NCI-H2196 treated with DMSO at 0.1 percent for 48 hours (cell line): ENCODE measurements at regions not wholly inside any gene's neighbourhood (a gene's known extent, or its start where the extent isn't known, plus 50 kb on each side); places are given as distances from the start of the nearest gene placed in this dataset.

ENCODE experiments used
- DNase-seq: peaks from one replicate; lab custom pipeline; 2025; ENCODE audit not compliant: unreplicated experiment; lab: John Stamatoyannopoulos, UW

DNA sequence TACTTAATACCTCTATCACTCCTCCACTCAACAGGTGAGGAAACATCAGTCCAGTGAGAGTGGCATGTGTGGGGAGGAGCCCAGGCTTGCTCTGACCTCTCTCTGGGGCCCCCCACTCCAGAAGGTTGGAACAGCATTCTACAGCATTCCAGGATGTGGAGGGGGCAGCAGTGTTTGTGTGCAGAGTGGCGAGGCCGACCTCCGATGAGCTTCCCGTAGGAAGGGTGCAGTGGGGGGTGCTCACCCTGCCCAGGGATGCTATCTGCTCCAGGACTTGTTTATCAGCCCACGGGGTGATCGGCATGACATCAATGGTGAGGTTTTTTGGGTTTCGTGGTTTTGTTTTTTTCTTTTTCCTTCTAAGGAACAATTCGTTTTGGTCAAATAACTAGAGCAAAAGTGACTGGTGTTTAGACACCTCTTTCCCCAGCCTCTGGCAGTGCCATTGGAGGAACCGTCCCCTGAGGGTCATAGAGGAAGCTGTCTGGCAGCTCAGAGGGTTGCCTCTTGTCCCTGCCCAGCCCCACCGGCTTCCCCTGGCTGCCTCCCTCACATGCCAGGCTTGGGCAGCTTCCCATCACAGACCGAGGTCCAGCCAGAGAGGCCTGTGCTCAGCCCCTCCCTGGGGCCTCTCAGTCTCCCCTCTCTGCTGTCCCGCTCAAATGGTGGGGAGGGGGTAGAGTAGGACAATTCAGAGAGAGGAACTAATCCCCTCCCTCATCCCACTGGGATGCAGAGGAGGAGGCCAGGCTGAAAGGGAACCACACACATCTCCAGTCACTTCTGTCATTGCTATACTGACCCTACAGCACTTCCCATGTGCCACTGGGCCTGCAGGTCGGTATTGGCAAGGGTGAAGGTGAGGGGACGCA lies 96.5 kb downstream of the ZFP36L2 start:
- DNase-seq: no peak

DNA sequence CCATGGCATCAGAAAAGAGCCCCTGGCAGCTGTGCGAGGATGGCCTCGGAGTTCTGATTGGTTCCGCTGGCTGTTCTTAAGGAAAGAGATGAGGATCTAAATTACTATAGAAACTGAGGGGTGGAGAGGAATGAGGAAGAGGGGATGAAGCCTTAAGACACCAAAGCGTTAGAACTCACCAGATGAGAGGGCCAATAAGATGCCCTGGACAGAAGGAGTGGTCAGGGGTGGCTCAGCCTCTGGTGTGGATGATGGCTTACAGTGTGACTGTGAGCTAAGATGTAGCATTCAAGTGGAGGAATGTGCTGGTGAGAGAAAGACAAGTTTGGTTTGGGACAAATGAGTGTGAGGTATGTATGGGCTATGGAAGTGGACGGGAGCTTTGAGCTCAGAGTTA lies 97.8 kb downstream of the ZFP36L2 start:
- no peak for DNase-seq

DNA sequence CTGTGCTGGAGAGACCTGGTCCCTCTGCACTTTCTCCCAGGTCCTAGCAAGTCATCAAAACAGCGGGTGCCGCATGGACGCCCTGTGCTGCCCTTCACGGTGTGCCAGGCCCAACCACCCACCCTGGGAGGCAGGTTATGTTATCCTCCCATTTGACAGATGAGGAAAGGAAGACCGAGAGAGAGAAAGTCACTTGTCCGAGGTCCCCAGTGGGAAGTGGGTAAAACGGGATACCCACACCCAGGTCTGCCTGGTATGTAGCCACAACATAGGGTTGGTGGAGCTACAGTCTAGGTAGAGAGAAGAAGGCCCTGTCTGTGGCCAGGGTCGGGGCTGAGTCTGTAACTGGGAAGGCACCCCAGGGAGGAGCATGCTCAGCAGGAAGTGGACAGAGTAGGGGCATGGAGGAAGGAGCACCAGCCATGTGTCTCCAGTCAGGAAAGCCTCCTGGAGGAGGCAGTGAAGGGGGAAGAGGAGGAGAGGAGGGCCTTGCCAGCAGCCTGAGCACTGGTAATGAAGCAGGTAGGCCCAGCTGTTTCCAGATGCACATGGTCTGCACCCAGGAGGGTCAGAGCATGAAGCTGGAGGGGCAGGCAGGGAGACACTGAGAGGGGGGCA lies 98.4 kb downstream of the ZFP36L2 start:
- DNase-seq: no peak

DNA sequence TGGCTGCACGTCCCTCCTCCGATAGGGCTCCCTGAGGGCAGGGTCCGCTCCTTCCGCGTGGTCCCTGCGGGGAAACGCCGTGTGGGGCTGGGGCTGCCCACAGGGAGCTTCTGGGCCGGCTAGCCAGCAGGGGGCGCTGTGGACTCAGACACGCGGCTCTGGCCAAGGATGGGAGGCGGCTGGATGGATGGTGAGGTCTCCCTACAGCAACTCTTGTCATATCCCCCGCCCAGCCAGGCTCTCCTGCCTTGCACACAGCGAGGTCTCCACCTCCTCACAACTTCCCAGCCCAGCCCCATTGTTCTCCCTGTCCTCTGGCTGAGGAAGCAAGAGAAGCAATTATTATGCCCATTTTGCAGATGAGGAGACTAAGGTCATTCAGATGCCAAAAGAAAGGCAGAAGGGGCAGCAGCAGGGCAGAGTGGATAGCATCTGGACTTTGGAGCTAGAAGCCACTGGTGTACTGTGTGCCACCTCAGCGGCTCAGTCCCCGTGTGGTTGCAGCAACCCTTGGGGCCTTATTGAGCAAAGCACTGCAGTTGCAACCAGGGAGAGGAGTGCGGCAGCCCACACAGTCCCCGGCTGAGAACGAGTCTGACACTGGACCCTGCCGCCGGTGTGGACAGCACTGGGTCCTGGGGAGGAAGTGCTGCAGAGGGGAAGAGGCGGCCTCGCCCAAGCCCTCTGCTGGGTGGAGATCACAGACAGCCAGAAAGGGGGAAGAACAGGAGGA lies 99.0 kb downstream of the ZFP36L2 start:
- DNase-seq: no peak

DNA sequence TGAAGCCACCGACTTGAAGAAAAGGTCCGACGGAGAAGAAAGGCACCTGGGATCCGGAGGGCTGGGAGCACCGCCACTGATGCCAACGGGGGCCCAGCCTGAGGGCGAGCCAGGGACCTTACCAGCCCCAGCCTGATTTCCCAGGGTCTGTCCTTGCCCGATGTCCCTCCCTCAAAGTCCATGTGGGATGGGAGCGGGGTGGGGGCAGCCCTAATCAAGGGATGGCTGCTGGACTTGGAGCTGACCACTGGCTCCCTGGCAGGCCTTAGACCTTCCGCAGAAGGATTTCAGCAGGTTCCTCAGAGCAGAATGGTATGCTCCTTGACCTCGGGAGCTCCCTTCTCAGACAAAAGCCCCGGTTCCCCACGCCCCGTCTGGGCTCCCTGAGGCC lies 99.6 kb downstream of the ZFP36L2 start:
- DNase-seq: no peak

DNA sequence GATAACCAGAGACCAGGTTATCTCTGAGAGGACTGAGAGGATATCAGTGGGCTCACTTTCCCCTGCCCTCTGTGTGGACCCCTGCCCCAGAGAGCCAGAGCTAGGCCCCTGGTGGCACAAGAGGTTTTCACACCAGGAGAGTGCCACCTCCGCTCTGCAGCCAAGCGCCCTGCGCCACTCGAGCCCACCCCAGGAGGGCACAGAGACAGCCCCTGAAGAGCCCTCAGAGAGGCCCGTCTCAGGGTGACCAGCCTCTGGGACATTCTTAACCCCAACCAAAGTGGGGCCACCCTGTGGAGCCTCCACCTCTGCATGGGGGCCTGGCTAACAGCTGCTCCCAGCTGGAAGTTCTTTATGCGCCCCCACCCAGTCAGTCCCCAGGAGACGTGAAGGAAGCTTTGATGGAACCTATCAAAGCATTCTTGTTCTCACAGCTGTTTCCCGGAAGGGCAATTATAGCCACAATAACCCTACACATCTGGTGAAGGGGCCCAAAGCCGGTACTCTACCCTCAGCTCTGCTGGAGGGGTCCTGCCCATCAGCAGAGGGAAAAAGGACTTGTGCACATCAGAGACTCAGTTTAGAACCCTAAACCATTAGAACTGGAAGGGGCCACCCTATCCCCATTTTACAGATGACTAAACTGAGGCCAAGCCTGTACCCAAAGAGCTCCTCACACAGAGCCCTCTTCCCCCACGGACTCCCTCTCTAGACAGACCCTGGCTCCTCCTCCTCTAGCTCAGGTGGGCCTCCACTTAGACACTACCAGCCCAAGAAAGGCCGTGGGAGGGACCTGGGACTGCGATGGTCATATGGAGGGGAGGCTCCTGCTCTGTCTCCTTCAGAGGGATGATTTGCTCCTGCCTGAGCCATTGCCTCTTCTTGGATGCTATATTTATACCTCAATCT lies 101.1 kb downstream of the ZFP36L2 start:
- no peak for DNase-seq

DNA sequence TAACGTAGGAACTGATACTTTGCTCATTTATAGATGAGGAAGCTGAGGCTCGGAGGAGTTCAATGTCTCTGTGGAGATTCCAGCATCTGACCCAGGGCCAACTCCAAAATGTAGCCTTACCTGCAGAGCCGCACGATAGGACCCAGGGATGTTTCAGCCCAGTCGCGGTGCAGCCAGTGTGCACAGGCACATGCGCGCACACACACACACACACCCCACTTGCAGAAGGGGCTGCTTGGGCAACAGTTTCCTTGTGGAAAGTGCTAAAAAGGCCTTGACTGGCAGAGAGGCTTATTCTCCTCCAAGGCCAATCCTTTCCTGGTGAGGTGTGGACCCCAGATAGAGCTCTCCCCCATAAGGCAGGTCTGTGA lies 101.7 kb downstream of the ZFP36L2 start:
- no peak for DNase-seq

DNA sequence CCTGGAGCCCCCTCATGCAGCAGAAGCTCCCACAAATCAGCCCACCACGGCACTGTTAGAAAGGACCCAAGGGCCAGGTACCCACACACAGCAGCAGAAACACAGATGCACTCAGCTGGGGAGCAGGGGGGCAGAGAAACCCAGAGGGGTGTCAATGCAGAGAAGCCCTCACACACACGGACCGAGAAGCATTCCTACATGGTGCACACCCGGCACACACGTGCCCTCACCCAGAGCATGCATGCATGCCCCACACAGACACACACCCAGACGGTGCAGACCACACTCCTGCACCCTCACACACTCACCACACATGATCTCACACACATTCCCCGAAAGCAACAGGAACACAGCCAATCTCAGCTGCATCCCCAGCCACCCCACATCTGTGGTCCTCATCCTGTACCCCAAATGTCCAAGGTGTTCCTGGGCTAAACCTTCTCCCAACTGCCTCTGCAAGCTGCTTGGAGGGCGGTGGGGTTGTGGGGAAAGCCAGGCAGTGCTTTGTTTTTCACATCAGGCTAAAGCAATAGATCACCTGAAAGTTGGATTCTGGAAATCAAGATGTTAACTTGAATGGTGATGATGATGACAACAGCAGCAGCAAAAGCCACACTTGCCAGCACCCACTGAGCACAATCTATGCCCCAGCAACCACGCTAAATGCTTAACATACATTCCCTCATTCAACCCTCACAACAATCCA lies 102.3 kb downstream of the ZFP36L2 start:
- no peak for DNase-seq

DNA sequence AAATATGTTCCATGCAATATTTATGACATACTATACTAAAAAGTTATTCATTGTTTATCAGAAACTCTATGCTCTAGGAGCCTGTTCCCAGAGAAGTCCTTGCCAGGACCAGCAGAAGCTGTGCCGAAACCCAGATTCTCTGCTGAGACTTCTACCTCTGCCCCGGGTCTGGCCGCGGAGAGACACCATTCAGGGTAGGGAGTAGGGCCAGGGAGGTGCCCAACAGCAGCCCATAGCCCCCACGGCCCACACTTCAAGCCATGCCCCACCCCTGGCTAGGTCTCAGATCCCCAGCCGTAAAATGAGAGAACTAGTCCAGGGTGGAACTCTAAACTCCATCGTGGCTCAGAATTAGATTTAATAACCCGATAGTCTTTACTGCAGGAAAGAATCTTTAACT lies 102.9 kb downstream of the ZFP36L2 start:
- no peak for DNase-seq

DNA sequence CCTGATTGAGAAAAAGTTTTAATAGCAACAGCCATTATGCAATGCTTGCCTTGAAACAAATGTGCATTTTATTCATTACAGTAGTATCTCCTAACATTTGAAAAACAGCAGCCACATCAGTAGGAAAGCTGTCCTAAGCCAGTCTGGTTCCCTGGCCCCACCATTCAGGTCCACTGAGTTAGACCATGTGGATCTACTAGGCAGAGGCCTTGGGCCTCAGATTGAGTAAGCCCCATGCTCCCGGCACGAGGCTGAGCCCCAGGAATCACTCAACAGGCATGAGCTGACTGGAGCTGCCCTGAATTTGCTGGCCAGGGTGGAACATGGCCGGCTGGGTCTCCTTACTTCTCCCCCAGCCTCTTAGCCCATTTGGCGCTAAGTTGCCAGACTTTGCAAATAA lies 103.4 kb downstream of the ZFP36L2 start:
- no peak for DNase-seq

DNA sequence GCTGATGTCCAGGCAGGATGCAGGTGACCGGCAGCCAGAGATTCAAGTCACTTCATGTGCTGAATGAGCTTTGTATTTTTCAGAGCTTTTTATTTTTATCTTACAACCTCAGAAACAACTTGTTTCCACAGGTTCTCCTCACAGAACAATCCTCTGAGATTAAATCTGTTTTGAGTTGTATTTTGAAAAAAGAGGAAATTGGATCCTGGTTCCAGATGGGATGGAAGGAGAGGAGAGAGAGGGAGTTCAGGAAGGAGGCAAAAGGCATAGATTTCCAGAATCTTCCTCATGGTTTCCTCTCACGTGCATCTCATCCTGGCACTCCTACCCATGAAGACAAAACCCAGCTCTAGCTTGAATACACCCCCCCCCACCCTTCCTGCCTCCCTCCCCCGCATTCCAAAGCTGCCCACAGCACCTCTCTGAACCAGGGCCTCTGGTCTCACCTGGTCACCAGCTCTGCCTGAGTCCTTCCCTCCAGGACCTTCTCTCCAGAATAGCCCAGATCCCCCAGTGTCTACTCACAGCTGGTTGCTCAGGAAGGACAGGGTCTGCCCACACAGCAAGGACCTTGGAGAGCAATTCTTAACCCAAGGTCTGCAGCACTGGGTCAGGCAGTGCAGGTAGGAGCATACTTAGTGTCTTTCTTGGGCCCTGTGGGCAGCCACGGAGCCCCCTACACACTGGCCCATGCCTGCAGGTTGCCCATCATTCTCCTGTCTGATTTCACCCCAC lies 104.7 kb downstream of the ZFP36L2 start:
- DNase-seq: no peak

DNA sequence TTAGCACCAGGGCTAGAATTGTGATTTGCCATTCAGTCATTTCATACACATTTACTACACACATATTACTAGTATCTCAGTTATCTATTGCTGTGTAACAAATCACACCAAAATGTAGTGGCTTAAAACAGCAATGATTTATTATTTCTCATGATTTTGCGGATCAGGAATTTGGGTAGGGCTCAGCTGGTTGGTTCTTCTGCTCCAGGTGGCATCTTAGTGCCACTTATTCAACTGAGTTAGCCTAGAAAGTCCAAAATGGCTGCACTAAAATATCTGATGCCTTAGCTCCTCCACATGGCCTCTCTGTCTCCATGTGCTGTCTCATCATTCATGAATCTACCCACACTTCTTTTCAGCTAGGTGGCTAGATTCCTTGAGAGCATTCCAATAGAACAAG lies 107.1 kb downstream of the ZFP36L2 start:
- no peak for DNase-seq

DNA sequence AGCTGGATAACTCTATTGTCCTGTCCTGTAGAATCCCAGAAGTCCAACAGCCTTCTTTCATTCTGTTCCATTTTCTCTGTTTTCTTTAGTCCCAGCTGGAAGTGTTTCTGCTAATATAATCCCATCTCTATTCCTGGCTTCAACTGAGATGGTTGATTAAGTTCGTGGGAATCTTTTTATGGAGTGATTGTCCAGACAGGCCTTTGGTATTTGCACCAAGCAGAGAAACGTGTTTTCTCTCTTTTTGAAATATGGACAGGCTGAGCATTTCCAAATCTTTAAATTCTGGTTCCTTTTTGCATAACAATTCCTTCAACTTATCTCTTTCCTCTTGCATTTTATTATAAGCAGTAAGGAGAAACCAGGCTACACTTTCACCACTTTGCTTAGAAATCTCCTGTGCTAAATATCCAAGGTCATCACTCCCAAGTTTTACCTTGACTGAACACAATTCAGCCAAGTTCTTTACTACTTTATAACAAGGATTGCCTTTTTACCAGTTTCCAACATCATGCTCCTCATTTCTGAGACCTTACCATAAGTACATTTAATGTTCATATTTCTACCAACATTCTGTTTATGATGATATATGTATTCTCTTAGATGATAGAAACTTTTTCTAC lies 108.8 kb downstream of the ZFP36L2 start:
- DNase-seq: no peak

DNA sequence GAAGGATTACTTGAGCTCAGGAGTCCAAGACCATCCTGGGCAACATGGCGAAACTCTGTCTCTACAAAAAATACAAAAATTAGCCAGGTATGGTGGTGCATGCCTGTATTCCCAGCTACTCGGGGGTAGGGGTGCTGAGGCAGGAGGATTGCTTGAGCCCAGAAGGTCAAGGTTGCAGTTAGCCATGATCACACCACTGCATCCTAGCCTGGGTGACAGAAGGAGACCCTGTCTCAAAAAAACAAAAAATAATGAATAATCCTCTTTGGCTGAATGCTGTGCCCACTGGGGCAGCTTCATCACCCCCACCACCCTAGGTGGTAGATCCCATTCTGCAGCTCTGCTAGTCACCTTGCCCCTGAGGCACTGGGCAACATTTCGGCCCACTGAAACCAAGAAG lies 109.4 kb downstream of the ZFP36L2 start:
- no peak for DNase-seq

DNA sequence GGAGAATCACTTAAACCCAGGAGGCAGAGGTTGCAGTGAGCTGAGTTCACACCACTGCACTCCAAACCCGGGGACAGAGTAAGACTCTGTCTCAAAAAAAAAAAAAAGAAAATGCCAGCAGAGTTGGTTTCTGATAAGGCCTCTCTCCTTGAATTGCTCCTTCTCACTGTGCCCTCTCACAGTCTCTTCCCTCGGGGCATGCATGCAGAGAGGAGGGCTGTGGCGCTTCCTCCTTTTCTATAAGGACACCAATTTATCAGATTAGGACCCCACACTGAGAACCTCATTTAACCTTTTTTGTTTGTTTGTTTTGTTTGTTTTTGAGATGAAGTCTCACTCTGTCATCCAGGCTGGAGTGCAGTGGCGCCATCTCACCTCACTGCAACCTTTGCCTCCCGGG lies 110.5 kb downstream of the ZFP36L2 start:
- DNase-seq: no peak

DNA sequence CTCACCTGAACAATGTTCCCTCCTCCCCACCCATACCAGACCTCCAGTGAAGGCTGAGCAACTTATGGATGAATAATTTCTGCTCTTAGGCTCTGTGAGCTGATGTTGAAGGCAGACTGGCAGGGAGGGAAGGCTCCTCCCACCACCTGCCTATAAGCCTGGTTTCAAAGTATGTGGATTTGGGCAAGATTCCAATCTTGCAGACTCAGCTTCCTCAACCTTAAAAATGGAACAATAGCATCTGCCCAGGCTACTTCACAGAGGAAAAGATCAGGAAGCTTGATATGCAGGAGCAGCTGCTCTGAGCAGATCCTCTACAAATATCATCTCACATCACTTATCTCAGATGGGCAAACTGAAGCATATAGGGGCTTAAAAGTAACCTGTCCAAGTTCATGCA lies 112.2 kb downstream of the ZFP36L2 start:
- DNase-seq: peak; percentile 46

DNA sequence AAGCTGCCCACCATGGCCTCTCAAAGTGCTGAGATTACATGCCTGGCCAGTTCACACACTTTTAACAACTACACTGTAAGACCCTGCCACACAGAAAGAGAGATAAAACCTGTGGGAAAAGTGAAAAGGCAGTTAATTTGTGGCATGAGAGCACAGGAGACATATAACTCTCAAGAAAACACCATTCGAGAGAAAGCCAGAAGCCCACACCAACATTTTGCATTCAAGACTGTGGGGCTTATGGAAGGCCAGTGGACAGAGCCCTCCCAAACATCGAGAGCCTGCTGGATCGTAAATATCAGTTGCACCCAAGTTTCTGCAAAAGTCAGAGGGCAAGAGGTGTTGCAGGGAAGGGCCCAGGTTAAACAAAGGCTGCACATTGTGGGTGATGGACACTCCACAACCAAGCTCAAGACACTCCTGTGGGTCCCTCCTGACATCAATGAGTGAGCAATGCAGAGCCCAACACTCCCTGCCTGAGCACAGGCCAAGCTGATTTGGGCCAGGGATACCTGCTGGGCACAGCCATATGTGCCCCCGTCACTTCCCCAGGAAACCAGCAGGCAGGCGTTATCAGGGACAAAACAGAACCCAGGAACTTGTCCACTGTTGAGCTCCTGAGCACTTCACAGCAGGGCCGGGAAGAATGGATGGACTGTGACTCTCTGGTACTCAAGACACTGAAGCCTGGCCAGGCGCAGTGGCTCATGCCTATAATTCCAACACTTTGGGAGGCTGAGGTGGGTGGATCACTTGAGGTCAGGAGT lies 114.4 kb downstream of the ZFP36L2 start:
- DNase-seq: no peak

DNA sequence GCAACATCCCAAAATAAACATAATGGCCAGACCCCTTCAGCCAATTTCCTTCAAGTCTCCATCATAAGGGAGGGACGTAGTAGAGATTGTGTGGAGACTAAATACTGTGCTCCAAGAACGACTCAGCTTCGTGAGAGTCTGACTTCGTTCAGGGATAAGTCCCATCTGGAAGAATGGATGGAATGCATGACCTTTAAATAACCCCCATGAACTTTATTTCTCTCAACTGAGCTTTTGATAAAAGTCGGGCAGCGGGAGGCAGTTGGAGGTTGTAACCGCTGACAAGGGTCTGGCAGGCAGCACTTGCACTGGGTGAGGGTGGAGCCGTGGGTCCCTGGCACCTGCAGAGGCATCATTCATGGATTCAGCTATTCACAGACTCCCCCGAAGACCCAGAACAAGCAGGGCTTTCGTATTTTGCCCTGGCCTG lies 115.9 kb downstream of the ZFP36L2 start:
- no peak for DNase-seq
